Tibial artery (tissue), 4 donors: ENCODE measurements at regions not wholly inside any gene's neighbourhood (a gene's known extent, or its start where the extent isn't known, plus 50 kb on each side); places are given as distances from the start of the nearest gene placed in this dataset.
"Not testable (repeated sequence)": the region's sequence is repeated elsewhere in the genome, so short reads cannot be mapped to it uniquely, and the experiment has no call there.

ENCODE experiments used
- DNase-seq, 2 donors: peaks; one replicate each; pipeline ENCODE4 v3.0.0-alpha.2; 2019
- H3K27ac ChIP-seq, 2 donors: fragments of 200-600 bp; sonication (generic) in 1 of 2; 1 replicate in 1 of 2; 2 replicates in 1 of 2; pipeline ENCODE4 v1.5.1; 2018 to 2019; ENCODE audit warnings: mild to moderate bottlenecking in 1 of 2
- H3K27me3 ChIP-seq, 2 donors: fragments of 200-600 bp; sonication (generic) in 1 of 2; one replicate each; pipeline versions ENCODE4 v1.5.1 to v1.6.0; 2016 to 2019
- H3K36me3 ChIP-seq, 3 donors: fragments of 200-600 bp; sonication (generic) in 2 of 3; one replicate each; pipeline ENCODE4 v1.5.1; 2016 to 2019; ENCODE audit warnings: mild to moderate bottlenecking in 2 of 3
- H3K4me1 ChIP-seq, 4 donors: fragments of 200-600 bp; sonication (generic) in 2 of 4; 1 replicate in 3 of 4; 2 replicates in 1 of 4; pipeline ENCODE4 v1.5.1; 2016 to 2019
- H3K4me3 ChIP-seq, 2 donors: fragments of 200-600 bp; sonication (generic) in 1 of 2; 1 replicate in 1 of 2; 2 replicates in 1 of 2; pipeline ENCODE4 v1.5.1; 2018 to 2019; ENCODE audit warnings: mild to moderate bottlenecking in 2 of 2
- H3K9me3 ChIP-seq, 3 donors: fragments of 200-600 bp; sonication (generic) in 1 of 3; one replicate each; pipeline ENCODE4 v1.5.1; 2016 to 2019
- intact Hi-C: fragments of 100-400 bp; cut with DNase I; formaldehyde crosslinking; loops from one replicate; pipeline ENCODE4 v1.15.0; 2023; ENCODE audit warnings: low total_unique reads

DNA sequence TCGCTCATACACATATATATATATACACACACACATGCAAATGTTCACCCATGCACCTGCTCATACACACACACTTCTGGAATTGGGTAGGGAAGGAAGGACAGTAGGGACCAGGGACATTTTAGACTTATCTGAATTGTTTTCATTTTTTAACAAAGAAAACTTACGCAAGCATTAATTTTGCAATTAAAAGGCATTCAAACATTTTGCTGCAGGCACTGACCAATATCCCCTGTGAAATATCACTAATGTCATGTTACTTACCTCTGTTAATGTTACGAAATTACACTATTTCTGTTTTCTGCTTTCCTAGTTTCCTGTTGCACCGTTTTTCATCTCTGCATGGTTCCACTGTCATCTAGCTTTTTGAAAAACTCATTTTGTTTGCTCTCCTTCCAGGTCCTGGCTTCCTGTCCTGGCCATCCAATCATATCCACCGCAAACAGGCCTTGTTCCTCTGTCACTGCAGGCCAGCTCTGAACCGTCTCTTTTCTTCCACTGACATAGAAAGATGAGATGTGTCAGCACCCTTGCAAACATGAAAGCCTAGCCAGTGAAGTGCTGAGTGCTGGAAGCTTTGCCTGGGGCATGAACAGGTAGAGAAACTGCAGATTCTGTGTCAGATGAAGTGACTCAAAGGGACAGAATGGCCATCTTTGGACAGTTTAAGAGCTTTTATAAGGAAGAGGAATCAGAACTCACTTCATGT is 114.5 kb downstream of the SEPTIN7 start:
- not testable (repeated sequence) for H3K4me1 ChIP-seq, H3K27ac ChIP-seq, DNase-seq, H3K36me3 ChIP-seq, H3K27me3 ChIP-seq, H3K9me3 ChIP-seq, H3K4me3 ChIP-seq
- intact Hi-C loops: loop anchor here (10.0 kb wide), 1 partner anchor 399 kb away; no protein-coding TSS in a partner anchor

- H3K27ac ChIP-seq, DNase-seq, H3K4me3 ChIP-seq, H3K4me1 ChIP-seq, H3K36me3 ChIP-seq, H3K27me3 ChIP-seq, H3K9me3 ChIP-seq: not testable (repeated sequence)
- intact Hi-C loops: loop anchor here (10.0 kb wide), 1 partner anchor 397 kb away; no protein-coding TSS in a partner anchor
Observed at GRCh38 chr7:35918217-35918616, 117.4 kb downstream of the SEPTIN7 start.

DNA sequence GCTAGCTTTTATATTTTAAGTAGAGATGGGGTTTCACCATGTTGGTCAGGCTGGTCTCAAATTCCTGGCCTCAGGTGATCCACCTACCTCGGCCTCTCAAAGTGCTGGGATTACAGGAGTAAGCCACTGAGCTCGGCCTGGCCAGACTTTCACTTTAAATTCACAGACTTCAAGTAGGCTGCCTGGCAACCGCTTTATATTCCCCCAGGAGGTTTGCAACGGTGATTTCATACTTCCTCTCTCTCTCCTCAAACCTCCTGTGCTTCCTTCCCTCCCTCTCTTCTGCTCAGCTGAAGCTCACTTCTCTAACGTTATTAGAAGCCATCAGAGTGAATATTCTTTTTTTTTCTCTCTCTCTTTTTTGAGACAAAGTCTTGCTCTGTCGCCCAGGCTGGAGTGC is 118.8 kb downstream of the SEPTIN7 start:
- intact Hi-C loops: loop anchor here (10.0 kb wide), 1 partner anchor 395 kb away; no protein-coding TSS in a partner anchor
- not testable (repeated sequence) for H3K4me3 ChIP-seq, H3K27me3 ChIP-seq, H3K9me3 ChIP-seq, H3K4me1 ChIP-seq, H3K27ac ChIP-seq, DNase-seq, H3K36me3 ChIP-seq

DNA sequence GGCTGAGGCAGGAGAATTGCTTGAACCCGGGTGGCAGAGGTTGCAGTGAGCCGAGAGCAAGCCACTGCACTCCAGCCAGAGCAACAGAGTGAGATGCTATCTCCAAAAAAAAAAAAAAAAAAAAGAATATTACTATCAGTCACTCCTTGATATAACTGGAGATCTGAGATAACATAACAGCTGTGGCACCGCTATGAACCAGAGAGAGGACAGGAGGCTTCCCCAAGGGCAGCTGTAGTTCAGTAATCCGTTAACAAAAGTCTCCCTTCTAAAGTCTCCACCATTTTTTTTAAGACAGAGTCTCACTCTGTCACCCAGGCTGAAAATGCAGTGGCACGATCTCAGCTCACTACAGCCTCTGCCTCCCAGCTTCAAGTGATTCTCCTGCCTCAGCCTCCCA is 120.5 kb downstream of the SEPTIN7 start:
- H3K36me3 ChIP-seq, H3K27me3 ChIP-seq, H3K4me3 ChIP-seq, H3K27ac ChIP-seq, H3K4me1 ChIP-seq, H3K9me3 ChIP-seq, intact Hi-C loops, DNase-seq: not testable (repeated sequence)

DNA sequence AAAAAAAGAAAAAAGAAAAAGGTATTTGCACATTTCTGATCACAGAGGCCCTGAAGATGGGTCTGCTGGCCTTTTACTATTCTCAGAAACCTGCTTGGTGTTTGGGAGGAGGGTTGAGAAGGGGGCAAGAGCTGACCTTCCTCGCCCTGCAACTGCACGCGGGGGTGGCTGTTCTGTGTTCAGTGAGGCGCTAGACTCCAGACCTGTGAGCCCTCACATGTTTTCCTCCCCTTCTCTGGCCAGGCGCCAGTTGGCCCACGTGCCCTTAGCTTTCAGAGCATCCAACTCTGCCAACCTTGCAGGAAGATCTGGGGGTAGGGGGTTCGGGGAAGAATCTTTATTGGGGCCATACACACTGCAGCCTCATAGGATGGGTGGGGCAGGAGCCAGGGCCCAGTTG is 123.8 kb downstream of the SEPTIN7 start:
- H3K4me3 ChIP-seq, H3K9me3 ChIP-seq, intact Hi-C loops, DNase-seq, H3K4me1 ChIP-seq, H3K36me3 ChIP-seq, H3K27ac ChIP-seq, H3K27me3 ChIP-seq: not testable (repeated sequence)

DNA sequence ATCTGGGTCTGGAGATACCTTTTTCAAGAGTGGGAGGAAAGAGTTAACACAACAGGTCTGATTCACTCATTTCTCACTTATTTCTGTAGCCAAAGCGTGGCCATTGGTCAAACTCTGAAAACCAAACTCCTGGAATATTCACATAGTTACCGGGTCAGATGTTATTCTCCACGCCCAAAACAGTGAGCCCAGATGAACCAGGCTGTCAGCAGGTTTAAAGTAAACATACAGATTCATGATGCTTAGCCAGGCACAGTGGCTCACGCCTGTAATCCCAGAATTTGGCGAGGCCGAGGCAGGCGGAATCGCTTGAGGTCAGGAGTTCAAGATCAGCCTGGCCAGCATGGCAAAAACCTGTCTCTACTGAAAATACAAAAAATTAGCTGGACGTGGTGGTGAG is 126.1 kb downstream of the SEPTIN7 start:
- intact Hi-C loops, DNase-seq, H3K9me3 ChIP-seq, H3K27me3 ChIP-seq, H3K36me3 ChIP-seq, H3K4me3 ChIP-seq, H3K27ac ChIP-seq, H3K4me1 ChIP-seq: not testable (repeated sequence)

DNA sequence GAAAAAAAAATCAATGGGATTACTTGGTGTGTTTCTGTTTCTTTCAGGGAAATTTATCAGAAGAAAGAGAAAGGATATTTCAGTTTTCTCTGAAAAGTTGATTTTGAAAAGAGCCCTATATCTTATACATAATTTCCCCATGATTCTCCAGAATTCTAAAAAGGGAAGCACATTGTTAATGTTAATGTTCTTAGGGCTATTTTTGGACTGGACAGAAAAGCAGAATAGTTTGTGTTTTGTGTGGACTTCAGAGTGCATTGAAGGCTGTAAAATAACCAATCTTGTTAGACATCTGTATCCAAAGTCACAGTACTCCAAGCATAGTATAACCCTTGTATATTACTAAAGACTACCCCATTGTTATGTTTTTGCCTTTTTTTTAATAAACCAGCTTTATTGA is 130.3 kb downstream of the SEPTIN7 start:
- H3K4me3 ChIP-seq, H3K9me3 ChIP-seq, H3K27ac ChIP-seq, H3K27me3 ChIP-seq, intact Hi-C loops, DNase-seq, H3K36me3 ChIP-seq, H3K4me1 ChIP-seq: not testable (repeated sequence)

GRCh38 chr7:35931551-35931950 is 130.7 kb downstream of the SEPTIN7 start:
- H3K27me3 ChIP-seq, DNase-seq, H3K9me3 ChIP-seq, H3K27ac ChIP-seq, H3K4me3 ChIP-seq, H3K36me3 ChIP-seq, H3K4me1 ChIP-seq, intact Hi-C loops: not testable (repeated sequence)

GRCh38 chr7:35940695-35941094 is 139.8 kb downstream of the SEPTIN7 start:
- H3K4me3 ChIP-seq, H3K27ac ChIP-seq, DNase-seq, H3K9me3 ChIP-seq, H3K27me3 ChIP-seq, intact Hi-C loops, H3K36me3 ChIP-seq, H3K4me1 ChIP-seq: not testable (repeated sequence)

DNA sequence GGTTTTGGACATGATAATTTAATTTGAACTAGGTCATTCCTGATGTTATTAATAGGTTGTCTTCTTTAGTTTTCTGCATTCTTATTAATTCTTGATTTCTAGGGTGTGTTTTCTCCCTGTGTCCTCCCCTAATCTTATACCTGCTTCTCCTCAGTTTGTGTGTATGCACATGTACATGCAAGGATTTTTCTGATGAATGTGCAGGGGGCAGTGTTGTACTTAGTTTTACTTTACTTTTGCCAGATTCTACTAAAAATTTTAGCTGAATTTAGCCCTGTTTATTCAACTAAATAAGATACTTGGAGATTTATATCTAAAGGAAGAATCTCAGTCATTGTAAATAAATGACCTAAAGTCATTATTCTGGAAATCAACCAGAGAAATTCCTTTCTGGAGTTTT is 144.8 kb downstream of the SEPTIN7 start:
- H3K4me1 ChIP-seq, H3K36me3 ChIP-seq, intact Hi-C loops, H3K9me3 ChIP-seq, H3K4me3 ChIP-seq, H3K27me3 ChIP-seq, H3K27ac ChIP-seq, DNase-seq: not testable (repeated sequence)

DNA sequence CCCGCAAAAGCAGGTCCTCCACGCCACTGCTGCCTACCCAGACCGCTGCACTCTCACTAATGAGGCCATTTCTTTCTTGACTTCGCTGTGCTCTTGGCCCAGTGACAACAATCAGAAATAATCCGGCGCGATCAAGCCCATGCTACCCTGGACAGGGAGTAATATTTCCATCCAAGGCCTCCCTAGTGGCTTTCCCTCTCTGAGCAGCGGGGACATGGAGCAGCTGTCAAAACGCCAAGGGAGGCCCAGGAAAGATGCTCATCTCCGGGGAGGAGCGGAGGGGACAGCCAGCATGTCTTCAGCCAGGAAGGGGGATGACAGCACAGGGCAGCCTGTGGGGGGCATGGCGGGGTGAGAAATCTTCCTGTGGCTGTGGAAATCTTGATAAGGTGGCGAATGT is 154.9 kb downstream of the SEPTIN7 start:
- H3K9me3 ChIP-seq, H3K36me3 ChIP-seq, DNase-seq, intact Hi-C loops, H3K4me3 ChIP-seq, H3K4me1 ChIP-seq, H3K27ac ChIP-seq, H3K27me3 ChIP-seq: not testable (repeated sequence)

GRCh38 chr7:35956988-35957387 is 156.1 kb downstream of the SEPTIN7 start:
- H3K4me3 ChIP-seq, intact Hi-C loops, H3K27ac ChIP-seq, H3K27me3 ChIP-seq, H3K9me3 ChIP-seq, DNase-seq, H3K4me1 ChIP-seq, H3K36me3 ChIP-seq: not testable (repeated sequence)

GRCh38 chr7:35961260-35961659 is 160.4 kb downstream of the SEPTIN7 start:
- H3K36me3 ChIP-seq, DNase-seq, H3K4me1 ChIP-seq, H3K27me3 ChIP-seq, H3K9me3 ChIP-seq, H3K4me3 ChIP-seq, H3K27ac ChIP-seq, intact Hi-C loops: not testable (repeated sequence)

- H3K4me1 ChIP-seq, DNase-seq, H3K27me3 ChIP-seq, H3K36me3 ChIP-seq, H3K9me3 ChIP-seq, H3K4me3 ChIP-seq, H3K27ac ChIP-seq, intact Hi-C loops: not testable (repeated sequence)
Observed at GRCh38 chr7:35962607-35963006, 161.8 kb downstream of the SEPTIN7 start.
